Osteocyte (in vitro differentiated cells): ENCODE measurements at regions not wholly inside any gene's neighbourhood (a gene's known extent, or its start where the extent isn't known, plus 50 kb on each side); places are given as distances from the start of the nearest gene placed in this dataset.

Source experiments
- DNase-seq: peaks from one replicate; pipeline ENCODE4 v3.0.0; 2021; ENCODE audit warnings: mixed read lengths; ENCODE audit not compliant: unreplicated experiment; ENCODE audit errors: extremely low spot score
- H3K27ac Mint-ChIP-seq: one replicate; pipeline ENCODE4 v1.8.0; 2021; ENCODE audit warnings: mild to moderate bottlenecking, mixed read lengths; ENCODE audit not compliant: unreplicated experiment
- H3K27me3 Mint-ChIP-seq: one replicate; pipeline ENCODE4 v1.8.0; 2021; ENCODE audit warnings: mixed read lengths; ENCODE audit not compliant: unreplicated experiment
- H3K36me3 Mint-ChIP-seq: one replicate; pipeline ENCODE4 v1.8.0; 2021; ENCODE audit warnings: mixed read lengths; ENCODE audit not compliant: unreplicated experiment
- H3K4me1 Mint-ChIP-seq: one replicate; pipeline ENCODE4 v1.8.0; 2021; ENCODE audit warnings: mixed read lengths; ENCODE audit not compliant: unreplicated experiment
- H3K4me3 Mint-ChIP-seq: one replicate; pipeline ENCODE4 v1.8.0; 2021; ENCODE audit warnings: mild to moderate bottlenecking, moderate library complexity, mixed read lengths; ENCODE audit not compliant: unreplicated experiment
- H3K9me3 Mint-ChIP-seq: one replicate; pipeline ENCODE4 v1.8.0; 2021; ENCODE audit warnings: mixed read lengths; ENCODE audit not compliant: unreplicated experiment
- TF ChIP-seq, protein P1 (sequence below): fragments of 200-600 bp; sonication (generic); IDR thresholded peaks from 2 replicates; pipeline ENCODE4 v1.5.0; 2021; ENCODE audit warnings: antibody characterized with exemption, mild to moderate bottlenecking, moderate library complexity

- TF ChIP-seq, protein P1, sequence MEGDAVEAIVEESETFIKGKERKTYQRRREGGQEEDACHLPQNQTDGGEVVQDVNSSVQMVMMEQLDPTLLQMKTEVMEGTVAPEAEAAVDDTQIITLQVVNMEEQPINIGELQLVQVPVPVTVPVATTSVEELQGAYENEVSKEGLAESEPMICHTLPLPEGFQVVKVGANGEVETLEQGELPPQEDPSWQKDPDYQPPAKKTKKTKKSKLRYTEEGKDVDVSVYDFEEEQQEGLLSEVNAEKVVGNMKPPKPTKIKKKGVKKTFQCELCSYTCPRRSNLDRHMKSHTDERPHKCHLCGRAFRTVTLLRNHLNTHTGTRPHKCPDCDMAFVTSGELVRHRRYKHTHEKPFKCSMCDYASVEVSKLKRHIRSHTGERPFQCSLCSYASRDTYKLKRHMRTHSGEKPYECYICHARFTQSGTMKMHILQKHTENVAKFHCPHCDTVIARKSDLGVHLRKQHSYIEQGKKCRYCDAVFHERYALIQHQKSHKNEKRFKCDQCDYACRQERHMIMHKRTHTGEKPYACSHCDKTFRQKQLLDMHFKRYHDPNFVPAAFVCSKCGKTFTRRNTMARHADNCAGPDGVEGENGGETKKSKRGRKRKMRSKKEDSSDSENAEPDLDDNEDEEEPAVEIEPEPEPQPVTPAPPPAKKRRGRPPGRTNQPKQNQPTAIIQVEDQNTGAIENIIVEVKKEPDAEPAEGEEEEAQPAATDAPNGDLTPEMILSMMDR: no peak
- peak; percentile 87 for DNase-seq
- H3K4me1 Mint-ChIP-seq: peaks cover 17% of the 10 kb centered on the region
- no peaks in the 10 kb centered on the region for H3K9me3 Mint-ChIP-seq
- peak overlapping the region; percentile 88 for H3K4me3 Mint-ChIP-seq
- H3K27me3 Mint-ChIP-seq: peaks cover 22% of the 10 kb centered on the region
- H3K36me3 Mint-ChIP-seq: no peaks in the 10 kb centered on the region
- H3K27ac Mint-ChIP-seq: peak overlapping the region; percentile 70
Observed at GRCh38 chr6:28648035-28648877, 122.6 kb downstream of the GPX5 start.

DNA sequence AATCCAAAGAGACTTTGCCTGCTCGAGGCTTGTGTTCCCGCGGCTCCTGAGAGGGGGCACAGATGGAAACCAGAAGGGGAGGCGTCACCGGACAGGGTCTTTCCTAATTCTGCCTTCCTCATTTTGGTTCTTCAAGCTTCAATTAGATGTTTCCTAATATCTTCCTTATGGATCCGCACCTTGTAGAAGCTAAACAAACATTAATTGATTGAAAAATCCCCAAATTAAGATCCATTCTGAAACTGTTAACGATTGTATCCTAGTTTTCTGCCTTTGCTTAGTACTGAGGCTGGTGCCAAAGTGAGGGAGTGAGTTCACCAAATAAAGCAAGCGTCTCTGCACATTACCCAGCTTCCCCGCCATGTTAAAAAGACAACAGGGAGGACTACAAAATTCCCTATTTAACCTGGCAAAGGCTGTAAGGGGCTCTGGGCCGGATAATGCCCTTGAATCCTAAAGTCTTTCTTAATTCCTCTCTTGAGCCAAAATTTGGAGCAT is 123.2 kb downstream of the GPX5 start:
- Mint-ChIP-seq H3K27me3 (peaks cover 22% of the 10 kb centered on the region), H3K4me3 (peak overlapping the region; percentile 88), H3K4me1 (peaks cover 14% of the 10 kb centered on the region), H3K9me3 (no peaks in the 10 kb centered on the region), H3K27ac (peak overlapping the region; percentile 70), H3K36me3 (no peaks in the 10 kb centered on the region)
- DNase-seq: no peak
- TF ChIP-seq, protein P1: no peak

DNA sequence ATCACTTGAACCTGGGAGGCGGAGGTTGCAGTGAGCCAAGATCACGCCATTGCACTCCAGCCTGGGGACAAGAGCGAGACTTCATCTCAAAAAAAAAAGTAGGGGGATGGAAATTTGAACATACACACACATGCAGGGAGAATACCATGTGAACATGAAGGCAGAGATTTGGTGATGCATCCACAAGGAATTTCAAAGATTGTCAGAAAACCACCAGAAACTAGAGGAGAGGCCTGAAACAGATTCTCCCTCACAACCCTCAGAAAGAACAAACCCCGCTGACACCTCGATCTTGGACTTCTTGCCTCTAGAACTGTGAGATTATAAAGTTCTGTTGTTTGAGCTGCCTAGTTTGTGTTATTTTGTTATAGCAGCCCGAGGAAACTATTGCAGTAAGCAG is 125.5 kb downstream of the GPX5 start:
- TF ChIP-seq, protein P1: no peak
- no peaks in the 10 kb centered on the region for H3K9me3 Mint-ChIP-seq
- peaks cover 14% of the 10 kb centered on the region for H3K4me1 Mint-ChIP-seq
- no peak for DNase-seq
- no peak overlapping the region for H3K27ac Mint-ChIP-seq
- H3K4me3 Mint-ChIP-seq: no peak overlapping the region
- peaks cover 21% of the 10 kb centered on the region for H3K27me3 Mint-ChIP-seq
- H3K36me3 Mint-ChIP-seq: no peaks in the 10 kb centered on the region

DNA sequence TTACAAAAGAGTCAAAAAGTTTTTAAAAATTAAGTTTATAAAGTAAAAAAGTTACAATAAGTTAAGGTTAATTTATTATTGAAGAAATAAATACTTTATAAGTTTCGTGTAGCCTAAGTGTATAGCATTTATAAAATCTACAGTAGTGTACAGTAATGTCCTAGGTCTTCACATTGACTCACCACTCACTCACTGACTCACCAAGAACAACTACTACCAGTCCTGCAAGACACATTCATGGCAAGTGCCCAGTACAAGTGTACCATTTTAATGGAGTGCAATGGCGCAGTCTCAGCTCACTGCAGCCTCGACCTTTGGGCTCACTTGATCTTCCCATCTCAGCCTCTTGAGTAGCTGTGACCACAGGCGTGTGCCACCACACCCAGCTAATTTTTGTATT is 128.2 kb downstream of the GPX5 start:
- no peak for DNase-seq
- H3K36me3 Mint-ChIP-seq: no peaks in the 10 kb centered on the region
- peaks cover 18% of the 10 kb centered on the region for H3K27me3 Mint-ChIP-seq
- H3K9me3 Mint-ChIP-seq: no peaks in the 10 kb centered on the region
- TF ChIP-seq, protein P1: no peak
- peaks cover 20% of the 10 kb centered on the region for H3K4me1 Mint-ChIP-seq
- no peak overlapping the region for H3K27ac Mint-ChIP-seq
- no peak overlapping the region for H3K4me3 Mint-ChIP-seq

DNA sequence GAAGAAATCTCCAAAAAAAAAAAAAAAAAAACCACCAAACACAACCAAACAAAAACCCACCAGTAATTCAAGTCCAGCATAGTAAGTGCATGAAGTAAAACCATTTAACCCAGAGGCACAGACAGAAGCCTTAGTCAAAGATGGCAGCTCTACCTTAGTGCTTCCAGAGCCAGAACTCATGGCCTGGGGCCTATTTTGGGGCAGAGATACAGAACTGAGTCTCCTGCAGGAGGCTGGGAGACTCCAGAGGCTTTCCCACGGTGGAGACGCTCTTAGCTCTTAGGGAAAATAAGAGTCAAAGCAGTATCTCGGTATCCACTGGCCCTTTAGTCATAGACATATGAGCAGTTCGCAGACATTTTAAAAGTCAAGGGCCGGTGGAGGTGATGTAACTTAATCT is 129.5 kb downstream of the GPX5 start:
- Mint-ChIP-seq H3K27me3 (peaks cover 25% of the 10 kb centered on the region), H3K4me1 (peaks cover 21% of the 10 kb centered on the region), H3K36me3 (no peaks in the 10 kb centered on the region), H3K27ac (no peak overlapping the region), H3K4me3 (no peak overlapping the region), H3K9me3 (no peaks in the 10 kb centered on the region)
- DNase-seq: no peak
- TF ChIP-seq, protein P1: no peak
